ENCODE measurements at regions not wholly inside any gene's neighbourhood (a gene's known extent, or its start where the extent isn't known, plus 50 kb on each side); places are given as distances from the start of the nearest gene placed in this dataset.

- Histone ChIP-seq H3K27me3 (no peaks in the 10 kb centered on the region), H3K27ac (no peak overlapping the region), H3K9me3 (no peaks in the 10 kb centered on the region), H3K4me3 (no peak overlapping the region), H3K4me1 (peaks cover 0 to 5% (median 0%) of the 10 kb centered on the region in 12 donors), H3K36me3 (no peaks in the 10 kb centered on the region)
- WGBS, 4 donors: 81 to 88% (median 85%) methylated on average over 6 of the region's 6 CpGs
- no peak for TF ChIP-seq POLR2A (IDR thresholded peaks at IDR 0.05)
- no peak for TF ChIP-seq CTCF (IDR thresholded peaks at IDR 0.05)
- intact Hi-C loops (cut with DNase I): no loop called here
- DNase-seq: peak in 1 of 5 donors; percentile 39
- peak in 2 of 4 donors; percentile 47 to 50 for ATAC-seq
These were observed 418.9 kb downstream of the IRS1 start for GRCh38 chr2:226380679-226381078.

GRCh38 chr2:226378753-226379705 is 420.6 kb downstream of the IRS1 start:
- H3K4me3 ChIP-seq: no peak overlapping the region
- no peaks in the 10 kb centered on the region for H3K9me3 ChIP-seq
- peaks cover 0 to 5% (median 0%) of the 10 kb centered on the region in 12 donors for H3K4me1 ChIP-seq
- intact Hi-C loops (cut with DNase I): no loop called here
- 76 to 80% (median 79%) methylated on average over 2 of the region's 2 CpGs for WGBS, 4 donors
- H3K27ac ChIP-seq: no peak overlapping the region
- ATAC-seq (no peak), DNase-seq (no peak)
- H3K36me3 ChIP-seq: no peaks in the 10 kb centered on the region
- no peaks in the 10 kb centered on the region for H3K27me3 ChIP-seq
- TF ChIP-seq CTCF (IDR thresholded peaks at IDR 0.05) (no peak), POLR2A (IDR thresholded peaks at IDR 0.05) (no peak)

GRCh38 chr2:226376516-226377180 is 423.0 kb downstream of the IRS1 start:
- no peak overlapping the region for H3K4me3 ChIP-seq
- no peak for TF ChIP-seq POLR2A (IDR thresholded peaks at IDR 0.05)
- TF ChIP-seq CTCF (IDR thresholded peaks at IDR 0.05): no peak
- intact Hi-C loops (cut with DNase I): no loop called here
- no peak for ATAC-seq
- DNase-seq: no peak
- H3K27me3 ChIP-seq: no peaks in the 10 kb centered on the region
- no peaks in the 10 kb centered on the region for H3K9me3 ChIP-seq
- H3K4me1 ChIP-seq: peaks cover 0 to 5% (median 0%) of the 10 kb centered on the region in 12 donors
- H3K36me3 ChIP-seq: no peaks in the 10 kb centered on the region
- 39 to 51% (median 47%) methylated on average over 4 of the region's 4 CpGs for WGBS, 4 donors
- H3K27ac ChIP-seq: no peak overlapping the region

- TF ChIP-seq POLR2A (IDR thresholded peaks at IDR 0.05) (no peak), CTCF (IDR thresholded peaks at IDR 0.05) (no peak)
- H3K27ac ChIP-seq: no peak overlapping the region
- DNase-seq (no peak), ATAC-seq (no peak)
- WGBS, 4 donors: 83 to 87% (median 84%) methylated on average over 7 of the region's 7 CpGs
- no peaks in the 10 kb centered on the region for H3K27me3 ChIP-seq
- intact Hi-C loops (cut with DNase I): no loop called here
- no peaks in the 10 kb centered on the region for H3K4me1 ChIP-seq
- no peak overlapping the region for H3K4me3 ChIP-seq
- no peaks in the 10 kb centered on the region for H3K36me3 ChIP-seq
- no peaks in the 10 kb centered on the region for H3K9me3 ChIP-seq
These were observed 432.7 kb downstream of the IRS1 start for GRCh38 chr2:226366920-226367319.

Measured in heart left ventricle (tissue), 16 donors.